Thyroid gland (tissue), 4 donors: ENCODE measurements at regions not wholly inside any gene's neighbourhood (a gene's known extent, or its start where the extent isn't known, plus 50 kb on each side); places are given as distances from the start of the nearest gene placed in this dataset.

Experiments
- DNase-seq, 2 donors: peaks; one replicate each; pipeline ENCODE4 v3.0.0-alpha.2; 2019
- H3K27ac ChIP-seq, 3 donors: fragments of 200-600 bp; sonication (generic); 1 replicate in 2 of 3; 2 replicates in 1 of 3; pipeline ENCODE4 v1.5.1; 2016 to 2019; ENCODE audit warnings: mild to moderate bottlenecking in 1 of 3, moderate library complexity in 1 of 3
- H3K27me3 ChIP-seq: fragments of 200-600 bp; sonication (generic); one replicate; pipeline ENCODE4 v1.5.1; 2019
- H3K36me3 ChIP-seq, 2 donors: fragments of 200-600 bp; sonication (generic); one replicate each; pipeline ENCODE4 v1.5.1; 2016 to 2019
- H3K4me1 ChIP-seq, 2 donors: fragments of 200-600 bp; sonication (generic); one replicate each; pipeline ENCODE4 v1.5.1; 2017 to 2019
- H3K4me3 ChIP-seq, 3 donors: fragments of 200-600 bp; sonication (generic); replicated peaks in 1 of 3; 1 replicate in 2 of 3; 2 replicates in 1 of 3; pipeline ENCODE4 v1.5.1; 2016; ENCODE audit warnings: mild to moderate bottlenecking in 1 of 3
- H3K9me3 ChIP-seq: fragments of 200-600 bp; sonication (generic); one replicate; pipeline ENCODE4 v1.5.1; 2017
- POLR2A ChIP-seq, 2 donors: fragments of 450-650 bp; IDR thresholded peaks; one replicate each; pipeline ENCODE4 v1.6.1; 2017; ENCODE audit warnings: antibody characterized with exemption in 2 of 2, mild to moderate bottlenecking in 2 of 2, moderate library complexity in 1 of 2
- WGBS, 2 donors: methylation state at CpG; one replicate each; pipeline ENCODE4 v1.1.5; 2017; 5-methylcytosine and 5-hydroxymethylcytosine counted together
- intact Hi-C: fragments of 100-400 bp; cut with DNase I; formaldehyde crosslinking; loops from one replicate; pipeline ENCODE4 v1.15.1; 2023
- TF ChIP-seq, protein P1 (sequence below), 6 experiments: fragments of 200-600 bp in 3 of 6; fragments of 450-650 bp in 3 of 6; sonication (generic) in 3 of 6; IDR thresholded peaks; one replicate each; pipeline ENCODE4 v1.5.1; 2016 to 2019; ENCODE audit warnings: antibody characterized with exemption in 6 of 6, mild to moderate bottlenecking in 2 of 6, inconsistent platforms in 1 of 6, moderate library complexity in 1 of 6

DNA sequence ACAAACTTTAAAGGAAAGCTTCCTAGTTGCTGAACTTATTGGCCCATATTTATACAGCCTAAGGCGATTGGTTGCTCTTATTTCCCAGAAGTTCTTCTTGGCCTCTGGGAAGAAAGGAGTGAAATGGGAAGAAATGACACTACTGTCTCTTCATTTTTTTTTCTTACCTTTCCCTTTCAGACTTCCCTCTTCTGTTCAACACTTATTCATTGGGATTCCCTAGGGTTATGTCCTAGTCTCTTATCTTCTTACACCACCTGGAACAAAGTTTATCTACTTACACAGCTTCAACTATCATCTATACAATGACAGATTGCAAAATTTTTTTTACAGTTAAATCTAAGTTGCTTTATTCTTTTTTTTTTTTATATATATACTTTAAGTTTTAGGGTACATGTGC is 68.0 kb downstream of the SNX12 start:
- Histone ChIP-seq H3K27ac (no peak overlapping the region), H3K9me3 (no peaks in the 10 kb centered on the region), H3K27me3 (no peaks in the 10 kb centered on the region), H3K36me3 (no peaks in the 10 kb centered on the region), H3K4me3 (no peak overlapping the region), H3K4me1 (no peaks in the 10 kb centered on the region)
- 83 to 95% methylated on average over 1 of the region's 1 CpG for WGBS, 2 donors
- no peak for DNase-seq
- no peak for TF ChIP-seq POLR2A (IDR thresholded peaks at IDR 0.05)
- TF ChIP-seq, protein P1, sequence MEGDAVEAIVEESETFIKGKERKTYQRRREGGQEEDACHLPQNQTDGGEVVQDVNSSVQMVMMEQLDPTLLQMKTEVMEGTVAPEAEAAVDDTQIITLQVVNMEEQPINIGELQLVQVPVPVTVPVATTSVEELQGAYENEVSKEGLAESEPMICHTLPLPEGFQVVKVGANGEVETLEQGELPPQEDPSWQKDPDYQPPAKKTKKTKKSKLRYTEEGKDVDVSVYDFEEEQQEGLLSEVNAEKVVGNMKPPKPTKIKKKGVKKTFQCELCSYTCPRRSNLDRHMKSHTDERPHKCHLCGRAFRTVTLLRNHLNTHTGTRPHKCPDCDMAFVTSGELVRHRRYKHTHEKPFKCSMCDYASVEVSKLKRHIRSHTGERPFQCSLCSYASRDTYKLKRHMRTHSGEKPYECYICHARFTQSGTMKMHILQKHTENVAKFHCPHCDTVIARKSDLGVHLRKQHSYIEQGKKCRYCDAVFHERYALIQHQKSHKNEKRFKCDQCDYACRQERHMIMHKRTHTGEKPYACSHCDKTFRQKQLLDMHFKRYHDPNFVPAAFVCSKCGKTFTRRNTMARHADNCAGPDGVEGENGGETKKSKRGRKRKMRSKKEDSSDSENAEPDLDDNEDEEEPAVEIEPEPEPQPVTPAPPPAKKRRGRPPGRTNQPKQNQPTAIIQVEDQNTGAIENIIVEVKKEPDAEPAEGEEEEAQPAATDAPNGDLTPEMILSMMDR (IDR thresholded peaks at IDR 0.05), result no peak
- intact Hi-C loops, result no loop called here

DNA sequence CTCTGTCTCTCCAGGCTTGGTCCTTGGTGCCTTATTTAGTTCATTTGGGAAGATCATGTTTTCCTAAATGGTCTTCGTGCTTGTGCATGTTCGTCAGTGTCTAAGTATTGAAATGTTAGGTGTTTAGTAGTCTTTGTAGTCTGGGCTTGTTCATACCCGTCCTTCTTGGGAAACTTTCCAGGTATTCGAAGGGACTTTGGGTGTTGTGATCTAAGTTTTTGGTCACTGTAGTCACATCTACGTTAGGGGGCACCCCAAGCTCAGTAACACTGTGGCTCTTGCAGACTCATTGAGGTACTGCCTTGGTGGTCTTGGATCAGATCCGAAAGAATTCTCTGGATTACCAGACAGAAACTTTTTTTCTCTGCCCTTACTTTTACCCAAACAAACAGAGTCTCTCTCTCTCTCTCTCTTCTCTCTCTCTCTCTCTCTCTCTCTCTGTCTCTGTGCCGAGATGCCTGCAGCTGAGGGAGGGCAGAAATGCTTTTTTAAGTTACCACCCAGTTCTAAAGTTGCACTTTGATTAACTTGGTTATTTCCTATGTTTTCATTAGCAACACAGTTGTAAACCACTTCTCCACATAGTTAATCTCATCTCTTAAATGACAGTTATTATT is 67.6 kb upstream of the SLC7A3 start:
- Histone ChIP-seq H3K4me1 (no peaks in the 10 kb centered on the region), H3K27me3 (no peaks in the 10 kb centered on the region), H3K4me3 (no peak overlapping the region), H3K9me3 (no peaks in the 10 kb centered on the region), H3K27ac (no peak overlapping the region), H3K36me3 (no peaks in the 10 kb centered on the region)
- peak; percentile 35 to 44 for DNase-seq
- no peak for TF ChIP-seq POLR2A (IDR thresholded peaks at IDR 0.05)
- TF ChIP-seq, protein P1 (IDR thresholded peaks at IDR 0.05), result peak in 3 of 6 experiments; percentile 37 to 55 (median 52)
- intact Hi-C loops, result loop anchor here (10.0 kb wide), 1 partner anchor 166 kb away; no protein-coding TSS in a partner anchor
- WGBS, 2 donors, result 10 to 14% methylated on average over 7 of the region's 7 CpGs

DNA sequence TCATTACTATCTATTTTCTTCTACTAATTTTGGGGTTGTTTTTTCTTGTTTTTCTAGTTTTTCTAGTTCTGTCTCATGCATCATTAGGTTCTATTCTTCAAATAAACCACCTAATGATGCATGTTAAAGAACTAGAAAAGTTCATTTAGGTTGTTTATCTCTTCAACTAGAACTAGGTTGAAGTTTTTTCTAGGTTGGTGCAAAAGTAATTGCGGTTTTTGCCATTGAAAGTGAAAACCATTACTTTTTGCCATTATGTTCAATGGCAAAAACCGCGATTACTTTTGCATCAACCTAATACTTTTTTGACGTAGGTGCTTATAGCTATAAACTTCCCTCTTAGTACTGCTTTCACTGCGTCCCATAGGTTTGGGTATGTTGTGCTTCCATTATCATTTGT is 64.4 kb upstream of the SLC7A3 start:
- intact Hi-C loops, result loop anchor here (10.0 kb wide), 1 partner anchor 169 kb away; no protein-coding TSS in a partner anchor
- TF ChIP-seq POLR2A (IDR thresholded peaks at IDR 0.05), result no peak
- TF ChIP-seq, protein P1 (IDR thresholded peaks at IDR 0.05), result no peak
- DNase-seq, result no peak
- WGBS, 2 donors, result 90 to 97% methylated on average over 5 of the region's 5 CpGs
- Histone ChIP-seq H3K27me3 (no peaks in the 10 kb centered on the region), H3K4me3 (no peak overlapping the region), H3K27ac (no peak overlapping the region), H3K36me3 (no peaks in the 10 kb centered on the region), H3K9me3 (no peaks in the 10 kb centered on the region), H3K4me1 (no peaks in the 10 kb centered on the region)

DNA sequence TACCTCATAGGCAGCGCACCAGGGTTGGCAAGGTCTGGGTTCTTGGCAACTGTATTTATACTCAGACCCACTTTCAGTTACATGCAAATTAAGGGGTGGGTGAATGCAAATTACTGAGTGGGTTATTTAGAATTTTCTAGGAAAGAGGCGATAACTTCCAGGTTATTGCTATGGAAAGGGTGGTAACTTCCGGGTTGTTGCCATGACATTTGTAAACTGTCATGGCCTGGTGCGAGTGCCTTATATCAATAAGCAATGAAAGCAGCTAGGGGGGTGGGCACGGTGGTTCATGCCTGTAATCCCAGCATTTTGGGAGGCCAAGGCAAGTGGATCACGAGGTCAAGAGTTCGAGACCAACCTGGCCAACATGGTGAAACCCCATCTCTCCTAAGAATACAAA is 57.5 kb upstream of the SLC7A3 start:
- H3K27me3 ChIP-seq, result no peaks in the 10 kb centered on the region
- WGBS, 2 donors, result 81 to 92% methylated on average over 7 of the region's 7 CpGs
- no peak for DNase-seq
- no peaks in the 10 kb centered on the region for H3K4me1 ChIP-seq
- no peak overlapping the region for H3K27ac ChIP-seq
- TF ChIP-seq POLR2A (IDR thresholded peaks at IDR 0.05), result no peak
- TF ChIP-seq, protein P1 (IDR thresholded peaks at IDR 0.05), result no peak
- no peak overlapping the region for H3K4me3 ChIP-seq
- H3K36me3 ChIP-seq, result no peaks in the 10 kb centered on the region
- no peaks in the 10 kb centered on the region for H3K9me3 ChIP-seq
- intact Hi-C loops, result no loop called here
